Astrocyte of the spinal cord (primary cell): ENCODE measurements at regions not wholly inside any gene's neighbourhood (a gene's known extent, or its start where the extent isn't known, plus 50 kb on each side); places are given as distances from the start of the nearest gene placed in this dataset.

ENCODE experiments used
- DNase-seq: peaks from one replicate; pipeline ENCODE4 v3.0.0; 2011; ENCODE audit warnings: low read depth, low spot score
- H3K4me3 ChIP-seq: 2 replicates; pipeline ENCODE4 v1.5.1; 2011; ENCODE audit warnings: low read depth, mild to moderate bottlenecking, low read length, moderate library complexity
- in situ Hi-C: cut with HindIII; loops from 2 replicates; pipeline ENCODE4 v1.10.0; 2017; ENCODE audit warnings: low sequenced_read_pairs
- TF ChIP-seq, protein P1 (sequence below): IDR thresholded peaks from 2 replicates; pipeline ENCODE4 v1.5.1; 2012; ENCODE audit warnings: low read depth, mild to moderate bottlenecking, low read length, inconsistent platforms

DNA sequence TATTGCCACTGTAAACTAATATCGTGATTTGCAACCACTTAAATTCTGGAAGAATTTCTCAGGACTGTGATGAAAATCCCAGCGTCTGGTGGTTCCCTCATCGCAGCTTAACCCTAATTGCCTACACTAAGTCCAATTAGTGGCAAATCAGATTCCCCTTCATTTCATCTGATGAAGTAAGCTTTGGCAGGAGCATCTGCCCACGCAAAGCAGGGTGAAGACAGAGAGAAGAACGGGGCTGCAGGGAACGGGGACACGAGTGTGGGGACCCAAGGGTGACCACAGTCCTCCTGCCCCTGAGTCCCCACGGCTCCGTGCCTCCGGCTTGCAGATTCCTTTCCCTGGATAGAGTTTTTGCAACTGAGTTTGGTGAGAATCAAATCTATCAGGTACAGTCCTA, 159.5 kb downstream of the LY86 start:
- DNase-seq, result no peak
- in situ Hi-C loops, result no loop called here
- TF ChIP-seq, protein P1, sequence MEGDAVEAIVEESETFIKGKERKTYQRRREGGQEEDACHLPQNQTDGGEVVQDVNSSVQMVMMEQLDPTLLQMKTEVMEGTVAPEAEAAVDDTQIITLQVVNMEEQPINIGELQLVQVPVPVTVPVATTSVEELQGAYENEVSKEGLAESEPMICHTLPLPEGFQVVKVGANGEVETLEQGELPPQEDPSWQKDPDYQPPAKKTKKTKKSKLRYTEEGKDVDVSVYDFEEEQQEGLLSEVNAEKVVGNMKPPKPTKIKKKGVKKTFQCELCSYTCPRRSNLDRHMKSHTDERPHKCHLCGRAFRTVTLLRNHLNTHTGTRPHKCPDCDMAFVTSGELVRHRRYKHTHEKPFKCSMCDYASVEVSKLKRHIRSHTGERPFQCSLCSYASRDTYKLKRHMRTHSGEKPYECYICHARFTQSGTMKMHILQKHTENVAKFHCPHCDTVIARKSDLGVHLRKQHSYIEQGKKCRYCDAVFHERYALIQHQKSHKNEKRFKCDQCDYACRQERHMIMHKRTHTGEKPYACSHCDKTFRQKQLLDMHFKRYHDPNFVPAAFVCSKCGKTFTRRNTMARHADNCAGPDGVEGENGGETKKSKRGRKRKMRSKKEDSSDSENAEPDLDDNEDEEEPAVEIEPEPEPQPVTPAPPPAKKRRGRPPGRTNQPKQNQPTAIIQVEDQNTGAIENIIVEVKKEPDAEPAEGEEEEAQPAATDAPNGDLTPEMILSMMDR, result no peak
- H3K4me3 ChIP-seq, result no peak overlapping the region

DNA sequence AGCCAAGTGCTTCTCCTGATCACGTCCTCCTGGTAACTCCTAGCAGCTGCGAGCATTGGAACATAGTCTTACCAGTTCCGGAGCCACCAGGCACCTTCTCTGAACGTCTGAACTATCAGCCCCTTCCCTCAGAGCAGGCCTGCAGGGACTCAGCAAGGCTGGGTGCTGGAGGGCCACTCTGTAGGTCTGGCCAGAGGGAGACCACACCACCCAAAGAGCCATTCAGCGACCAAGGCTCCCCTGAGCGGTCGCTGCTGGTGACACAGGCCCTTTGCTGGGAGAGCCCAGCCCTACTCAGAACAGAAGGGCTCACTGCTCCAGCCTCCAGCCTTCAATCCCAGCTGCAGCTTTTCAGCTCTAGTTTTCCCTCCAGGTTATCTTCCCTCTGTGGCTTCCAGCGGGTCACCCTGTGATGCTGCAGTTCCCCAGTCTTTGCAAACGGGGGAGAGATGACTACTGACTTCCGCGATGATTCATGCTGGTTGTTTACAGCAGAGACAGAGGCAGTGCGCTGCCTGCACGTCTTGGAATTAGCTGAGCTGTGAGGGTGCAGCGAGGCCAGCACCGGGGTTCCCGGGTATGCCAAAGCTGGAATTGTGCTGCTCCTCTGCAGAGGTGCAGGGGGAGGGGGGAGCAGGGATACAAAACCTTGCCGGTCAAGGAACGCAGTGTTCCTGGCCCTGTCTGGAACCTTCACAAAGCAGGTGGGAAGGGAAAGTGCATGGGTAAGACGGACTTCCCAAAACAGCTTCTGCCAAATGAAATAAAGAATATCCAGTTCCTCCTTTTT, 161.4 kb downstream of the LY86 start:
- TF ChIP-seq, protein P1, result no peak
- H3K4me3 ChIP-seq, result no peak overlapping the region
- DNase-seq, result peak; percentile 75
- in situ Hi-C loops, result no loop called here

DNA sequence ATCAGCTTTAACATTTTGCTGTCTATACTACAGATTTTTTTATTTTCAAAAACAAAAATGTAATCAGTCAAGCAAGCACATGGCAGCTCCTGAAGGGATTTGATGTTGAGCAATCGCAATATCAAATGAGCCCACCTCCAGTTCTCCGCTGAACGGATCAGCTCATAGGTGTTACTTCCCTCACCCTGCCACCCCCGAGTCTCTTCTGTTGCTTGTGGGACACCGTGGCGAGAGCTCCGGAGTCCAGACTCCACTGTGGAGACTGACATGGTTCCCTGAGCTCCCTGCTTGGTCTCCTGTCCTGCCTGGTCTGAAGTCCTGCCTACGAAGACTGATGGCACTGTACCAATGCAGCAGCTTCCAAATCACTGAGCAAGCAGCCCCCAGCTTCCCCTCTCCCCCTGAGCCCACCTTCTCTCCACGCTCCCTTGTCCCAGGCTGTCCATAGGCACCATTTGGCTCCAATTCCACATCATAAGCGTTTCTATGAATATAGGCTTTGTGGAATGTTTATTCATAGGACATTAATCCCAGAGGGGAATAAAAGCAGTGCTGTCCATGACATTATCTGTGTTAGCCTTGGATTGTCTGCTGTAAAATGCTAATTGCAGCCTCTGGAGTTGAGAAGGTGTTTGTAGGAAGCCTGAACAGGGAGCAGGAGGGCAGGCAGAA, 162.2 kb downstream of the LY86 start:
- TF ChIP-seq, protein P1, result no peak
- no peak for DNase-seq
- in situ Hi-C loops, result no loop called here
- no peak overlapping the region for H3K4me3 ChIP-seq

DNA sequence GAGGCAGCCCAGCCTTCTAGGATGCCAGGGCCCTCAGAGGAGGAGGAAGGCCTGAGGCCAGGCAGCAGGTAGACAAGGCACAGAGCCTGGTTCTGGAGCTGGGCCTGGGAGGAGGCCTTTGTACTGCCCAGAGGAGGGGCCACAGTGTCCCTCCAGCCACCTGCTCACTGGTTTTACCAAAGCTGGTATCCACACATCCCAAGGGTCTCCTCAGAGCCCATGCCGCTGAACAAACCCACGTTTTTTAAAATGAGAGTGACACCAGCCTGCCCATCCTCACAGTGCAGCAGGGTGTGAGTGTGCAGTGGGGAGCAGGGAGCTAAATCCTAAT, 162.7 kb downstream of the LY86 start:
- TF ChIP-seq, protein P1, result no peak
- H3K4me3 ChIP-seq, result no peak overlapping the region
- DNase-seq, result no peak
- in situ Hi-C loops, result no loop called here

DNA sequence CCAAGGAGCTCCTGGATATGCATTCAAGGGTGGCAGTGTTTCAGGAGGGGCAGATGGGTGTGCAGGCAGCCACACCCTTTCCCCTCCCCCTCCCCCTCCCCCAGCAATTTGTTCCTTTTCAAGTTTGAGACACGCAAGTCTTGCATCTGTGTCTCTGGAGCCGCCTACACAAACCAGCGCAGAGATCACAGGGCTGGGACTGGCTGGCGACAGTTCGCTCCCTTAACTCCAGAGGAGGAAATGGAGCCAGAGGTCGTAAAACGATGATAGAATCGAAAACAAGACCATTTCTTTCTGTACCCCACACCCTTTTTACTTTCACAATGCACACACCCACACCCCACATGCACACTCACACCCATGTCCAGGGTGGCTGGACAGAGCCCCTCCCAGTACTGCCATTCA, 163.1 kb downstream of the LY86 start:
- in situ Hi-C loops, result no loop called here
- H3K4me3 ChIP-seq, result no peak overlapping the region
- no peak for DNase-seq
- TF ChIP-seq, protein P1, result no peak

DNA sequence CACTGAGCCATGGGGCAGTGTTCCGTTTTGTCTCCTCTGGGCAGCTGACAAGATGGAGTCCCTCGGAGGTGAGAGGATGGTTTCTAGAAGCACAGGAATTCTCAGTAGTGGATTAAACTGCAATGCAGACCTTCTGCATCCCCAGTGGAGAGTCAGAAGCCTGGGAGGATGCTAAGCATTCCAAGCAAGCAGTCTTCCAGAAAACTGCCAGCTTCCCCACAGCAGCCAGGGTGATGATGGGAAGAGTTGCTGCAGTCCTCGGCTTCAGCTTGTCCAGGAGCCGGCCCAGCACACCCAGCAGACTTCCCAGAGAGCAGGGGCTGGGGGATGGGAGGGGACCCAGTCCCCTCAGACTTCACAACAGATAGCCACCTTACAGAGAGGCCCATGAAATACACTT, 163.6 kb downstream of the LY86 start:
- DNase-seq, result peak; percentile 20
- H3K4me3 ChIP-seq, result no peak overlapping the region
- in situ Hi-C loops, result no loop called here
- TF ChIP-seq, protein P1, result no peak
